ELF-1 (cell line): ENCODE measurements at regions not wholly inside any gene's neighbourhood (a gene's known extent, or its start where the extent isn't known, plus 50 kb on each side); places are given as distances from the start of the nearest gene placed in this dataset.

Experiments used
- DNase-seq: peaks from one replicate; pipeline ENCODE4 v3.0.0-alpha.2; 2016; ENCODE audit warnings: low read depth, low spot score

GRCh38 chr4:156497486-156497885 is 474.1 kb downstream of the PDGFC start:
- DNase-seq: no peak

GRCh38 chr4:156496797-156497196 is 474.8 kb downstream of the PDGFC start:
- no peak for DNase-seq

GRCh38 chr4:156495836-156496235 is 475.8 kb downstream of the PDGFC start:
- DNase-seq: no peak

- DNase-seq: no peak
Measured at GRCh38 chr4:156495091-156495490, 476.5 kb downstream of the PDGFC start.

- DNase-seq: no peak
Measured at GRCh38 chr4:156493858-156494257, 477.7 kb downstream of the PDGFC start.

GRCh38 chr4:156487107-156487506 is 484.5 kb downstream of the PDGFC start:
- no peak for DNase-seq

GRCh38 chr4:156481845-156482244 is 489.8 kb downstream of the PDGFC start:
- no peak for DNase-seq

- DNase-seq: no peak
Measured at GRCh38 chr4:156477636-156478035, 494.0 kb downstream of the PDGFC start.

- no peak for DNase-seq
Measured at GRCh38 chr4:156476359-156476758, 495.2 kb downstream of the PDGFC start.

GRCh38 chr4:156475322-156475721 is 496.3 kb downstream of the PDGFC start:
- no peak for DNase-seq

- DNase-seq: no peak
Measured at GRCh38 chr4:156473151-156473550, 498.4 kb downstream of the PDGFC start.

GRCh38 chr4:156472624-156473023 is 499.0 kb downstream of the PDGFC start:
- DNase-seq: no peak

- no peak for DNase-seq
Measured at GRCh38 chr4:156459584-156459983, 505.9 kb upstream of the CTSO start.

GRCh38 chr4:156456830-156457229 is 503.2 kb upstream of the CTSO start:
- no peak for DNase-seq

GRCh38 chr4:156443488-156443887 is 489.8 kb upstream of the CTSO start:
- no peak for DNase-seq

GRCh38 chr4:156442912-156443311 is 489.2 kb upstream of the CTSO start:
- DNase-seq: no peak

- no peak for DNase-seq
Measured at GRCh38 chr4:156439576-156440200, 486.0 kb upstream of the CTSO start.

GRCh38 chr4:156437666-156438065 is 484.0 kb upstream of the CTSO start:
- DNase-seq: no peak

- DNase-seq: no peak
Measured at GRCh38 chr4:156422576-156422975, 468.9 kb upstream of the CTSO start.

GRCh38 chr4:156420623-156421022 is 467.0 kb upstream of the CTSO start:
- DNase-seq: no peak

- peak; percentile 3 for DNase-seq
Measured at GRCh38 chr4:156419080-156419685, 465.5 kb upstream of the CTSO start.

- DNase-seq: no peak
Measured at GRCh38 chr4:156414406-156414805, 460.7 kb upstream of the CTSO start.

- no peak for DNase-seq
Measured at GRCh38 chr4:156413239-156414135, 459.8 kb upstream of the CTSO start.
